Testis (tissue), 2 donors: ENCODE measurements at regions not wholly inside any gene's neighbourhood (a gene's known extent, or its start where the extent isn't known, plus 50 kb on each side); places are given as distances from the start of the nearest gene placed in this dataset.

Source experiments
- DNase-seq: peaks from one replicate; pipeline ENCODE4 v3.0.0-alpha.2; 2019
- H3K27ac ChIP-seq, 2 donors: fragments of 200-600 bp; sonication (generic); one replicate each; pipeline ENCODE4 v1.5.1; 2019
- H3K27me3 ChIP-seq: fragments of 200-600 bp; sonication (generic); one replicate; pipeline ENCODE4 v1.5.1; 2019
- H3K36me3 ChIP-seq: fragments of 200-600 bp; sonication (generic); one replicate; pipeline ENCODE4 v1.5.1; 2017; ENCODE audit warnings: low read depth; ENCODE audit errors: missing control alignments
- H3K4me1 ChIP-seq: fragments of 200-600 bp; sonication (generic); one replicate; pipeline ENCODE4 v1.5.1; 2019
- H3K4me3 ChIP-seq, 2 donors: fragments of 200-600 bp; sonication (generic); one replicate each; pipeline ENCODE4 v1.5.1; 2017 to 2019
- H3K9me3 ChIP-seq: fragments of 200-600 bp; sonication (generic); one replicate; pipeline ENCODE4 v1.5.1; 2017
- POLR2A ChIP-seq: fragments of 450-650 bp; IDR thresholded peaks from one replicate; pipeline ENCODE4 v1.6.1; 2017; ENCODE audit warnings: antibody characterized with exemption, mild to moderate bottlenecking, moderate library complexity
- WGBS, 2 donors: methylation state at CpG; one replicate each; pipeline ENCODE4 v1.1.5; 2018; 5-methylcytosine and 5-hydroxymethylcytosine counted together
- intact Hi-C: fragments of 100-400 bp; cut with DNase I; formaldehyde crosslinking; loops from one replicate; pipeline ENCODE4 v1.15.1; 2023; ENCODE audit warnings: low total_unique reads
- TF ChIP-seq, protein P1 (sequence below), 3 experiments: fragments of 450-650 bp in 2 of 3; fragments of 200-600 bp in 1 of 3; sonication (generic) in 1 of 3; IDR thresholded peaks; one replicate each; pipeline ENCODE4 v1.5.1; 2016 to 2019; ENCODE audit warnings: antibody characterized with exemption in 3 of 3, mild to moderate bottlenecking in 2 of 3, moderate library complexity in 1 of 3

DNA sequence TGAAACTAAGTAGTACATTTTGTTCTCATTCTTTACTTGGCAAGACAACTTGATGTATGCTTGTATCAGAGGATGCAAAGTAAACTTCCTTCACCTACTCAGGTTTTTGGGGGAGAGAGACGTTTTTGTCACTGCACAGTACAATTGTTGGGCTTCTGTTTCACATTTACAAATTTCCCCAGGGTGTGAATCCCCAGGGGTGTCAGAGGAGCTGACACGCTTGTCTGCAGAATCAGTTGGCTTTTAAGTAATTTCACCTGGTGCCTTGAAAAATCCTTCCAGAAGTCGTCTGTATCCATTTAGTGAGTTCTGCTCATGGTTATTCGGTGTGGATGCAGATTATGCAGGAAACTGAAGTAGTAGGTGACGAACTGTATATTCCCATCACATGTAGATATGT is 1227.7 kb upstream of the CELF2 start:
- intact Hi-C loops: no loop called here
- WGBS, 2 donors: 66 to 75% methylated on average over 5 of the region's 5 CpGs
- Histone ChIP-seq H3K27me3 (no peaks in the 10 kb centered on the region), H3K9me3 (no peaks in the 10 kb centered on the region), H3K4me1 (no peaks in the 10 kb centered on the region), H3K36me3 (no peaks in the 10 kb centered on the region), H3K27ac (no peak overlapping the region), H3K4me3 (no peak overlapping the region)
- no peak for DNase-seq
- TF ChIP-seq, protein P1, sequence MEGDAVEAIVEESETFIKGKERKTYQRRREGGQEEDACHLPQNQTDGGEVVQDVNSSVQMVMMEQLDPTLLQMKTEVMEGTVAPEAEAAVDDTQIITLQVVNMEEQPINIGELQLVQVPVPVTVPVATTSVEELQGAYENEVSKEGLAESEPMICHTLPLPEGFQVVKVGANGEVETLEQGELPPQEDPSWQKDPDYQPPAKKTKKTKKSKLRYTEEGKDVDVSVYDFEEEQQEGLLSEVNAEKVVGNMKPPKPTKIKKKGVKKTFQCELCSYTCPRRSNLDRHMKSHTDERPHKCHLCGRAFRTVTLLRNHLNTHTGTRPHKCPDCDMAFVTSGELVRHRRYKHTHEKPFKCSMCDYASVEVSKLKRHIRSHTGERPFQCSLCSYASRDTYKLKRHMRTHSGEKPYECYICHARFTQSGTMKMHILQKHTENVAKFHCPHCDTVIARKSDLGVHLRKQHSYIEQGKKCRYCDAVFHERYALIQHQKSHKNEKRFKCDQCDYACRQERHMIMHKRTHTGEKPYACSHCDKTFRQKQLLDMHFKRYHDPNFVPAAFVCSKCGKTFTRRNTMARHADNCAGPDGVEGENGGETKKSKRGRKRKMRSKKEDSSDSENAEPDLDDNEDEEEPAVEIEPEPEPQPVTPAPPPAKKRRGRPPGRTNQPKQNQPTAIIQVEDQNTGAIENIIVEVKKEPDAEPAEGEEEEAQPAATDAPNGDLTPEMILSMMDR (IDR thresholded peaks at IDR 0.05): no peak
- no peak for TF ChIP-seq POLR2A

DNA sequence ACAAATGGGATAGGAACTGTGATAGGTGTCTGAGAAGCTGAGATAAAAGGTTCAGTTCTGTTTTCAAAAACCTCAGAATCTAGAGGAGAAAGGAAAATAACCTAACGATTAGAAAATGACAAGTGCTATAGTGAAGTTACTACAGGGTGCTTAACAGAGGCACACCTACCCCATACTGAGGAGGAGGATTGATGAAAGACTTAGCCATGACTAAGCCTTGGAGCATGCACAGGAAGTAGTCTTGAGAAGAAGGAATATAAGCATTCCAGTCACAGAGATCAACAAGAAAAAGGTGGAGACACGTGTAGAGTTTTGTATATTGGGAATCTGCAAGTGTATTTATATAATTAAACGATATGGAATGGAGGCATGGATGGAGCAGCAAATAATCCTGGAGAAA is 1225.5 kb upstream of the CELF2 start:
- no peak for DNase-seq
- Histone ChIP-seq H3K4me1 (no peaks in the 10 kb centered on the region), H3K9me3 (no peaks in the 10 kb centered on the region), H3K27me3 (no peaks in the 10 kb centered on the region), H3K27ac (no peak overlapping the region), H3K36me3 (no peaks in the 10 kb centered on the region), H3K4me3 (no peak overlapping the region)
- TF ChIP-seq, protein P1 (IDR thresholded peaks at IDR 0.05): no peak
- TF ChIP-seq POLR2A: no peak
- intact Hi-C loops: no loop called here
- 90 to 91% methylated on average over 3 of the region's 3 CpGs for WGBS, 2 donors

DNA sequence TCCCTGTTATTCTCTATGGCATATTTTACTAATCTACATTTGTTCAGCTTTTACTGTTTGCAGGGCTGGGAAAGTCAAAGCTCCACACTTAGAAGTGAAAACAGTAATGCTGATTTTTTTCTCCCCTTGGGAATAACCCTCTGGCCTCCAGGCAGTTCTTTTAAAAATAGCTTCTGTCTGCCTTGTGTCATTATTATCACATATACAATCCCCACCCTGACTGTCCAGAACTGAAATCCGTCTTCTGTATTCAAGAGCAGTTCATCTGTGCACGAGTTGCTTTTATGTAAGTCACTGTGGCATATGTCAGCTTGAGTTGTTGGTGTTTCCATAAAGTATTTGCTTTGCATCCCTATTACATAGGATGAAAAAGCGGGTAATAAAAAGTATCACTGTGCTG is 1221.1 kb upstream of the CELF2 start:
- Histone ChIP-seq H3K4me1 (no peaks in the 10 kb centered on the region), H3K27me3 (no peaks in the 10 kb centered on the region), H3K4me3 (no peak overlapping the region), H3K27ac (no peak overlapping the region), H3K36me3 (no peaks in the 10 kb centered on the region), H3K9me3 (no peaks in the 10 kb centered on the region)
- no peak for DNase-seq
- intact Hi-C loops: no loop called here
- WGBS, 2 donors: 61 to 64% methylated on average over 3 of the region's 3 CpGs
- TF ChIP-seq POLR2A: no peak

DNA sequence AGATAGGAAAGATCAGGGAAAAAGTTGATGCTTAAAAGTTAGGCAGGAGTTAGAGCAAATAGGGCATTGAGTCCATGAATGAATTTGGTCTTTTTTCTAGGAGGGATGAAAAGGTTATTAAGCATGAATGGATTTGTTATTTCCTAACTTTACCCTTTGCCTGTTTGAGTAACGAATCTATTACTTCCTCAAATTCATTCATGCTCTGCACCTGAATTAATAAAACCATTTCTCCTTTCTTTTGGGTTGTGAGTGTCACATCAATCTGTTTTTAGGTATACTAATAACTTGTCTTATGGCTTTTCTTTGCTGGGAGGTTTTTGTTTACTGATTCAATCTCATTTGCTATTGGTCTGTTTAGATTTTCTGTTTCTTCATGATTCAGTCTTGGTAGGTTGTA is 1217.7 kb upstream of the CELF2 start:
- Histone ChIP-seq H3K9me3 (no peaks in the 10 kb centered on the region), H3K4me3 (no peak overlapping the region), H3K27ac (no peak overlapping the region), H3K36me3 (no peaks in the 10 kb centered on the region), H3K27me3 (no peaks in the 10 kb centered on the region), H3K4me1 (no peaks in the 10 kb centered on the region)
- intact Hi-C loops: no loop called here
- TF ChIP-seq, protein P1 (IDR thresholded peaks at IDR 0.05): no peak
- no peak for TF ChIP-seq POLR2A
- 86 to 88% methylated on average over 1 of the region's 1 CpG for WGBS, 2 donors
- DNase-seq: no peak

DNA sequence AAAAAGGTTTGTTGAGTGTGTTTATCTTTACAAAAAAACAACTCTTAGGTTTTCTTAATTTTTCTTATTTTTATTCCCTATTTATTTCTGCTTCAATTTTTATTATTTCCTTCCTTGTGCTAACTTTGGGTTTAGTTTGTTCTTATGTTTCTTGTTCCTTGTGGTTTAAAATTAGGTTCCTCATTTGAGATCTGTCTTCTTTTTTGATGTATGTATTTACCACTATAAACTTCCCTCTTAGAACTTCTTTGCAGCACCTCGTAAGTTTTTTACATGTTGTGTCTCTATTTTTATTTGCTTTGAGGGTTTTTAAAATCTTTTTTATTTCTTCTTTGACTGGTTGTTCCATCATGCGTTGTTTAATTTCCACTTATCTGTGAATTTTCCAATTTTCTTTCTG is 1217.1 kb upstream of the CELF2 start:
- H3K4me3 ChIP-seq: no peak overlapping the region
- TF ChIP-seq, protein P1 (IDR thresholded peaks at IDR 0.05): no peak
- no peak for TF ChIP-seq POLR2A
- intact Hi-C loops: no loop called here
- no peaks in the 10 kb centered on the region for H3K4me1 ChIP-seq
- WGBS, 2 donors: 82 to 86% methylated on average over 2 of the region's 2 CpGs
- no peaks in the 10 kb centered on the region for H3K27me3 ChIP-seq
- H3K9me3 ChIP-seq: no peaks in the 10 kb centered on the region
- H3K36me3 ChIP-seq: no peaks in the 10 kb centered on the region
- no peak overlapping the region for H3K27ac ChIP-seq
- no peak for DNase-seq
